ENCODE measurements at regions not wholly inside any gene's neighbourhood (a gene's known extent, or its start where the extent isn't known, plus 50 kb on each side); places are given as distances from the start of the nearest gene placed in this dataset.
A peak's percentile ranks its signal among the peaks of the same experiment; 100 is the strongest.

DNA sequence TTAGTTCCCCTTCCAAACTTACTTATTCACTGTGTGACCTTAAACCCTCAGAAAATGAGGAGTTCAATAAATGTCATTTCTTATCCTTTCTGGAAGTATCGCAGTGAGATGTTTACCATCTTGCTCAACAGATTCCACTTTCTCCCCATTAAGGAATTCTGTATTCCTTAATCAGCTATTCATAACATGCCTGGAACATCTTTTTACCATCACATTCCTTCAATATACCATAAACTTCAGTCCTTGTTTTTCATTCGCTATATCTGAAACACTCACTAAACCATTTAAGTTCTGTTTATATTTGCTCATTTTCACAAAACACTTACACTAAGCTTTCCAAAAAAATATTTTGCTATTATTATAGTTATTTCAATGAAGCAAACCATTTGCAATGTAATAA is 1158.6 kb downstream of the CDH12 start:
- no peak for DNase-seq

DNA sequence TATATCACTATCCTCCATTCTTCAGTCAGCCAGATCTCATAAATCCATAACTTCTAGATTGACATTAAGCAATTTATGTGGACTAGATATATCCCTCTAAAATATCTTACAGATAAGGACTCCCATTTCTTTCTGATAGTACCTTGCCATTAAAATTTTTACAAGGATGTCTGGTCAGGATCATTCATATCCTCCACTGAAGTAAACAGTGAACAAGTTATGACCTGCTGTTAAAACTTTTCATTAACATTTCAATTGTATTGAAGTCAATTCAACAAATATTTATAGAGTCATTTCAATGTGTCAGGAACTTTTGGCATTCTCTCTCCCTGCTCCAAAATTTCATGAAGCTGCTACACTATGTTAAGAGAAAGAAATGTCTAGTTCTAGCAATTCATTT is 1159.6 kb downstream of the CDH12 start:
- no peak for DNase-seq

GRCh38 chr5:21689587-21689986 is 1163.6 kb downstream of the CDH12 start:
- DNase-seq: no peak

- peak; percentile 36 for DNase-seq
Measured at GRCh38 chr5:21688655-21689054, 1164.5 kb downstream of the CDH12 start.

DNA sequence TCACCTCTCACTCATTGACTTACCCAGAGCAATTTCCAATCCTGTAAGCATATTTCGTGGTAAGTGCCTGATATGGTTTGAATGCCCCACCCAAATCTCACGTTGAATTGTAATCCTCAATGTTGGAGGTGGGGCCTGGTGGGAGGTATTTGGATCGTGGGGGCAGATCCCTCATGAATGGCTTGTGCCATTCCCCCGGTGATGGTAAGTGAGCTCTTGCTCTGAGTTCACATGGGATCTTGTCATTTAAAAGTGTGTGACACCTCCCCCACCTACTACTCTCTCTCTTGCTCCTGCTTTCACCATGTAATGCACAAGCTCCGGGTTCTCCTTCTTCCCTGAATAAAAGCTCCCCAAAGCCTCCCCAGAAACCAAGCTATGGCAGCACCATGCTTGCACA is 1165.5 kb downstream of the CDH12 start:
- no peak for DNase-seq

GRCh38 chr5:21686706-21687105 is 1166.4 kb downstream of the CDH12 start:
- DNase-seq: no peak

GRCh38 chr5:21685522-21685921 is 1167.6 kb downstream of the CDH12 start:
- no peak for DNase-seq

- DNase-seq: no peak
Measured at GRCh38 chr5:21684992-21685391, 1168.2 kb downstream of the CDH12 start.

- DNase-seq: no peak
Measured at GRCh38 chr5:21681911-21682310, 1171.2 kb downstream of the CDH12 start.

GRCh38 chr5:21680641-21681040 is 1172.5 kb downstream of the CDH12 start:
- no peak for DNase-seq

GRCh38 chr5:21680196-21680595 is 1172.9 kb downstream of the CDH12 start:
- no peak for DNase-seq

DNA sequence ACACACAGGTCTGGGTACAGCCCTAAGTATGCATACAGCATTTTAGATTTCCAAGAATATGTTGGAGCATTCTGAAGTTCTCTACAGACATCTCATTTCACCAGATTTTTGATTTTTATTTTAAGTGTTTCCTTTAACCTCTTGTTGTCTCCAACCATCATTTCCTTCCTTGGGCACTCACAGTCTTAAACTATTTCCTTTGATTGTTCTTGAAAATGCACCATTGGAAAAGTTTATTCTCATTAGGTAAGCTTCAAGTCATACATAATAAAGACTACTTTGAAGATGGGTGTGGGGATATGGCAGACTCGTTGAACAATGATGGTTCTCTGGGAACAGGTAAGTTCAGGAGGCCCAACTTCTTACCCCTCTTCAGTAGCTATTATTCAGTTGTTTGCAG is 1174.6 kb downstream of the CDH12 start:
- DNase-seq: no peak

- DNase-seq: no peak
Measured at GRCh38 chr5:21672911-21673310, 1180.2 kb downstream of the CDH12 start.

GRCh38 chr5:21672360-21672759 is 1180.8 kb downstream of the CDH12 start:
- no peak for DNase-seq

DNA sequence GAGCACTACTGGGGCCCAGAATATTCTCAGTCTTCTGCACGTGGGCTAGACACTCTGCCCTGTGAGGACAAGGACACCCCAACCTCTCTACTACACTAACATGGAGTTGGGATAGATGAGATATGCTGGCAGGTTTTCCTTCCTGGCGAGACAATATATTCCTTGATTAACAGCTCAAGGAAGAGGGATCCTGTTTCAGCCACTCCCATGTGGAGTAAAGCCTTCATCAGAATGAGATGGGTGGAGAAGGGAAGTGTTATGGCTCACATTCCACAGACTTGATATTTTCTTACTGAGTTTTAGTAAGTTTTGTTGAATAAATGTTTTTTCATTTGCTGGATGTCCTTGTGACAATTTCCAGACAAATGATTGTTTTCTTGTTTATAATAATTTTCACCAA is 1187.6 kb downstream of the CDH12 start:
- DNase-seq: no peak

DNA sequence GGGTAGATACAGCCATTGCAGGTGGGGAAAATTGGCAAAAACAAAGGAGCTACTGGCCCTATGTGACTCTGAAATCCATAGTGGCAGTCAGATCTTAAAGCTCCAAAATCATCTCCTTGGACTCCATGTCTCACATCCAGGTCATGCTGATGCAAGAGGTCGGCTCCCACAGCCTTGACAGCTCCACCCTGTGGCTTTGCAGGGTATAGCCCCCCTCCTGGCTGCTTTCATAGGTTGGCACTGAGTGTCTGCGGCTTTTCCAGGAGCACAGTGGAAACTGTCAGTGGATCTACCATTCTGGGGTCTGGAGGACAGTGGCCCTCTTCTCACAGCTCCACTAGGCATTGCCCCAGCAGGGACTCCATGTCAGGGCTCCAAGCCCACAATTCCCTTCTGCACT is 1190.1 kb downstream of the CDH12 start:
- peak; percentile 37 for DNase-seq

GRCh38 chr5:21661184-21661583 is 1192.0 kb downstream of the CDH12 start:
- DNase-seq: no peak

GRCh38 chr5:21654556-21654955 is 1198.6 kb downstream of the CDH12 start:
- DNase-seq: no peak

- DNase-seq: peak; percentile 67
Measured at GRCh38 chr5:21649969-21650368, 1203.2 kb downstream of the CDH12 start.

DNA sequence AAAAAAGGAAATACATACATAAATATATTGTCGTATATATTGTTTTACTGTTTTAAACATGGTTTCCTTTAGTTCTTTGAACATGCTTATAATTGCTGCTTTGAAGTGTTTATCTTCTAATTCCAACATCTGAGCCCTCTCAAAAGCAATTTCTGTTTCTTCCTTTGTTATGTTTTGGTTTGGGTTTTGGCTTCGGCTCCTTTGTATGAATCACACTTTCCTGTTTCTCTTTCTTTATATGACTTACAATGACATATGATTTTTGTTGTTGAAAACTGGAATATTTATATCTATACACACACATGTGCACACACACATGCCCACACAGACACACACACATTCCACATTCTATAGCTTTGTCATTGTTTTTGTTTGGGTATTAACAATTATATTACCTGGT is 1206.7 kb downstream of the CDH12 start:
- DNase-seq: no peak

- no peak for DNase-seq
Measured at GRCh38 chr5:21644032-21644431, 1209.1 kb downstream of the CDH12 start.

DNA sequence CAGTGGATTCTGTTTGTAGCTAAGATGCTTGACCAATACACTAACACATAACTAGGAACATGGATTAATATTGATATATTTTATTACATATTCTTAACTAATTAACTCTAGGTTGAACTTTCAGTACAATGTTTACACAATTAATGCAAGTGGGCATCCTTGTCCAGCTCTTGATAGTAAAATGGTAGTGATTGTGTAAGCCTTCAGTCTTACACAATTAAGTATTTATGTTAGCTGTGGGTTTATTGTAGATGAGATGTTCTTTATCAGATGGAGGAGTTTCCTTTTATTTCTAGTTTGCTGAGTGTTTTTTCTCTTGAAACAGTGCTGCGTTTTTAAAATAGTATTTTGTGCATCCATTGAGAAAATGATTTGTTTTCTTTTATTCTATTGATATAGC is 1210.8 kb downstream of the CDH12 start:
- no peak for DNase-seq

DNA sequence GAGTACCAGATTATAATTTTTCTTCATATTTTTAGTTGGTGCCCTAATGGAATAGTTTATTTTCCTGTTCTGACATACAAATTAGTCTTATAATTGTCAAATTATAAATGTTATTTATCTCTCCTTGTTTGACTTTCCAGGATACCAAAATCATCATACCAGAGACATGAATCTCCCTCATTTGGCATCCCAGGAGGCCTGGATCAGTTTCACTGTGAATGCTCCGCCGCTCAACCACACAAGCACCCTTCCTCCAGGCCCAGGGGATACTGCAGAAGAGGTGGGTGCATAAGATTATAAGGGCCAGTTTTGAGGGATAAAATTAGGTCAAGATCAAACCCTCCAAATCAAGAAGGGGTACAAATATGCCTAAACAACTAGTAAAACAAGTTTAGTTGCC is 1229.3 kb downstream of the CDH12 start:
- no peak for DNase-seq

DNA sequence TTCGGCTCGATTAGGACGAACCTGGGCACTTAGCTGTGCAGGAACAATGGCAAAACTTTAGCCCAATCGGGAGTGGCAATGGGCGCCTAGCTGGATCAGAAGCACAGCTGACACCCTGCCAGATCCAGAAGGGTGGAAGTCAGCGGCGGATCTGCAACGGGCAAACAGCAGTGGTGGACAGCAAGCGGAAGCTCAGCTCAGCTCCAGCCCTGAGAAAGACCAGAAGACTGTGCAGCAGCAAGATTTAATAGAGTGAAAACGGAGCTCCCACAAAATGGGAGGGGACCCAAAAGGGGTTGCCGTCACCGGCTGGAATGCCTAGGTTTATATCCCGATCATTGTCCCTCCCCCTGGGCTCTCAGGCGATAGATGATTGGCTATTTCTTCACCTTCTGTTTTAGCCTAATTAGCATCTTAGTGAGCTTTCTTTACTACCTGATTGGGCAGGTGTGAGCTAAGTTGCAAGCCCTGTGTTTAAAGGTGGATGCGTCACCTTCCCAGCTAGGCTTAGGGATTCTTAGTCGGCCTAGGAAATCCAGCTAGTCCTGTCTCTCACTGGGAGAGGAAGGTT is 1237.9 kb downstream of the CDH12 start:
- DNase-seq: no peak

DNA sequence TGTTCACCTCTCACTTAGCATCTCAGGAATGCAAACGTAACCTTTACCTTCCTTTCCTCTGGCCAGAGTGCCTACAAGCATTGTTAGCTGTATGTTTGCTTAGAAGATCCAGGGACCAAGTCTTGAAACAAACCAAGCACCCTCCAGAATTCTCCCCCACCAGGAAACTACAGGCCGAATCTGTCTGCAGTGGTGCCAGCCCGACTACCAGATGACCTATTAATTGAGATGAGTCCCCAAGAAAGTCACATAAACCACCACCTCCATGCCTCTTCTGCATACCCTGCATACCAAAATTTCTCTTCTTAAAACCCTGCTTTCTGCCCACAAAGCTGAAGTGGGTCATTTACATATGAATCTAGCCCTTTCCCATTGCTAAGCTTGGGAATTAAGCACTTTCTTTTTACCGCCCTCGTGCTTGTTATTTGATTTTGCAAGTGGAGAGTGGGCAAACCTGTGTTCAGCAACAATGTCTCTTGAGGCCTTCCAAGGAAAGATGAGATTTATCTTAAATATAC is 1239.1 kb downstream of the CDH12 start:
- no peak for DNase-seq

DNA sequence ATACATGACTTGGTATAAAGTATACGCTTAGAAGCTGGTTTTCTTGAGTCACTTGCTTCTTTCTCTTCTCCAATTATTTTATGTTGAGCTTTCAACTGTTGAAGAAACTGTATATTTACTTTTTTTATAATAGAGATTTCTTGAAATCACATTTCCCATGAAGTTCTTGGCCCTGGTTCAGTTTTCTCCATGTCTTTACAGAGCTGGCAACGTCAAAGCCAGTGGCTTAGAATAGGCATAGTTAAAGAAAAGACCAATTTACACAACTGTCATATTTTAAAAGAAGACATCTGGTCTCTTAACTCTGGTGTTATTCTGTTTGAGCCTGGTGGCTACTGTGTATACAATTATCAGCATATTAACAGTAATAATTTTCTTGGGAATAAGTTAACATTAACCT is 1249.3 kb downstream of the CDH12 start:
- DNase-seq: no peak

Data from DMS53 (cell line).